HG03460 (cell line): ENCODE measurements at regions not wholly inside any gene's neighbourhood (a gene's known extent, or its start where the extent isn't known, plus 50 kb on each side); places are given as distances from the start of the nearest gene placed in this dataset.

Source experiments
- ATAC-seq: cut with Tn5 transposase; IDR thresholded peaks from one replicate; pipeline ENCODE4 v1.9.1; 2021; ENCODE audit not compliant: unreplicated experiment

DNA sequence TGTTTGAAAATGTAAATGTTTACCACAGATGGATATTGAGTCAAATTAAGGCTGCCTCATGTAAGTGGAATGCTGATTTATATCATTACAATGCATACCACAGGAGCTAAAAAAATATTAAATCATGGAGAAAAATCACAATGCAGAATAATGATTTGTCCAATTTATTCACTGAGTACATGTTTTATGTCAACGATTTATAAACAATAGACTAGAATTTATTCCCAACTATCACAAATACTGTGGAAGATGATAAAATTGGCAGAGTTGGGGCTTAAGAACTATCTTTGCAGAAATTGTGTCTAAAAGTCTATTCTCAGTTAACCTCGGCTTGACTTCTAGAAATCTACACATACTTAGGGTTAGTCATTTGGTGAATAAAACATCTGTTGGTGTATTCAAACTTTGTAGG is 472.1 kb upstream of the MARCKS start:
- no peak for ATAC-seq

DNA sequence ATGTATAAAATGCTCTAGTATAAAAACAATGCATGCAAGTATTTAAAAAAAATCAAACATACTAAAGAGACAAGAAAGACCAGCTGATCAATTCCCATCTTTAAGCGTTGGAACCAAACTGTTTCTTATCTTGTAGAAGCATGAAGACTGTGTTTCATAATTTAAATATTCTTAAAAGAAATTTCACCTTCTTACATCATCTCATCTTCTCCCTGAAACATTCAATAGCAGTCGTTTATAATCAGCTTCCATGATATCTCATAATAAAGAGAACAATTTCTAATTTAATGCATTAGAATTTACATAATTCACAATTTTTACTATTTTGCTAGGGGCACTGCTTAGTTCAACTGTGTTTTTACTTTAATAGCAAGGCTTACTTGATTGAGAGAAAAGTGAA is 468.1 kb upstream of the MARCKS start:
- no peak for ATAC-seq

DNA sequence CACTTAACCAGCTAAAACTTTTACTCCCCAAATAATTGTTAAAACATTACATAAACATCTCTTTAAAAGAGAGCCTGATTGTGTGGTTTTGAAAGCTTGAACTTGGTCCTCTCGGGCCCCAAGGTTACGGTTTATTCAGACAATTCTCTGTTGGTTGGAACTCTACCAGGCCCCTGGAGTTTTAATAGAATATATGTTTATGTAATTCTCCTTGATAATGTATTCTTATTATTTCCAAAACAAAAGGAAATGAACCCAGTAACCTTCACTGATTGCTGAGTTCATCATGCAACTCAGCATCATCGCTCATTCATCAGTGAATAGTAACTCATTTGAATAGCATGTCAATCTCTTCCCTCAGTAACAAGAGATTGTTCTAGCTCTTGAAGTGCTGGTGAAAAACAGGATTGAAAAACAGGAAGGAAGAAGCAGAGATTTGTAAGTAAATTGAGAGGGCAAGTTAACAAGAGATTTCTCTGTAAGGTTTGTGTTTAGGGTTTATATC is 464.5 kb upstream of the MARCKS start:
- ATAC-seq: no peak

DNA sequence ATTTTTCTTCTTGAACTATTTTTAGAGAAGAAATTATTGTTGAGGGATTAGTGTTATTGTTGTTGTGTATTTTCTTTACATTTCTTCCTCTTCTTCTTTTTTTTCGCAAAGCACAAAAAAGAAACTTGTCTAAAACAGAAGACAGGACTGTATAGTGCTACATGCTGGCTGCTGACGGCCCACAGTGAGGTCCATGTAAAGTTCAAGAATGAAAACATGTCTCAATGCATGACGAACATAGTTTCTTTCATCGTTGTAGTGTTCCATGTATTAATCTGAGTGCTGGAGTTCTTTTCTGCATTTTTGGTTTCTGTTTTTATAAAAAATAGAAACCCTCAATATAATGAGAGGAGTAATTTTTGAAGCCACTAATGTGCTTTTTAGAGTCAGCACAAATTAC is 462.9 kb upstream of the MARCKS start:
- ATAC-seq: no peak

DNA sequence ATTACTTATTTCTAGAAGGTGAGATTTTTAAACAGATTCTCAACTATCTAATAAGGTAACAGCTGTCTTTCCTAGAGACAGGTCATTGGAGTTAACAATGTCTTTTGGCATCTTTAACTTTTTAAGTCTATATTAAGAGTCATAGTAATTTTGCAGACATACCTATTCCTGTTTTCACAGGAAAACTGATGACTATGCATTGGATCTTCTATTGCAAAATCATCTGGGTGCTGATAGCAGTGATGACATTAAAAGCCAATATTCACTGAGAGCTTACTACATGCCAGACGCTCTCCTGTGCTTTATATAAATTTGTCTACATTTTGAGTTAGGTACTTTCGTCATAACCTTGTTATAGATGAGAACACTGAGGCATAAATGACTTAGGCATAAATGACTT is 462.4 kb upstream of the MARCKS start:
- no peak for ATAC-seq

DNA sequence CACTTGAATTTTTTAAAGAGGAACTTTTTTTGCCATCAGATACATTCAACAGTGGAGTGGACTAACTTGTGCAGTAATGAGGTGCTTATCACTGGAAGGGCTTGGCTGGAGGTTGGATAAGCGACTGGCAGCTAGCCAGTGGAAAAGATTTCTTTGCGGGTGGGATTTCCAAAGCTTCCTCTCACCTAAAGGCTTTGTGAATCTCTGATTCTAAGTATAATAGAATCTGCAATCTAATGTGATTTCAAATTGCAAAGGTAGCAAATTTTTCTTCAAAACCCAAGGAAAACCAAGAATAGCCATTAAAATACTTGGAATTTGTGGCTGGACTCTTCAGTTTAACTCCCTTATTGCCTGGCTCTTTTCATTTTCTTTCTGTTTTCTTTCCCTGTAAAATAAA is 460.4 kb upstream of the MARCKS start:
- no peak for ATAC-seq

DNA sequence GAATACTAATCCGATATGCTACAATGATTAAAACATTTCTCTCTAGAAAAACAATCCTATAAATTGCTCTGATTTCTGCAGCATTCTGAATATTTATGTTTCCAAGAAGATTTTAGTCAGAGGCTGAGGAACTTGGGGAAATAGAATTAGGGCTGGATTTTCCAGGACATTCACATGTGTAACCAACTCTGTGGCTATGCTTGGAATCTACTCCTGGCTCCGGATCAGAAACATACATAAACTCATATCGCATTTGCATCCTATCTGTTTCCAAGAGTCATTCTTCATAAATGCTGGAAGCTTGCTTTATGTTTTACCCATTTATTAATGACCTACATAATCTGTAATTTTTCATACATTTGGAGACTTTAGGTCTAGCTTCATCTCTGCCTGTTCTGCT is 459.9 kb upstream of the MARCKS start:
- no peak for ATAC-seq

DNA sequence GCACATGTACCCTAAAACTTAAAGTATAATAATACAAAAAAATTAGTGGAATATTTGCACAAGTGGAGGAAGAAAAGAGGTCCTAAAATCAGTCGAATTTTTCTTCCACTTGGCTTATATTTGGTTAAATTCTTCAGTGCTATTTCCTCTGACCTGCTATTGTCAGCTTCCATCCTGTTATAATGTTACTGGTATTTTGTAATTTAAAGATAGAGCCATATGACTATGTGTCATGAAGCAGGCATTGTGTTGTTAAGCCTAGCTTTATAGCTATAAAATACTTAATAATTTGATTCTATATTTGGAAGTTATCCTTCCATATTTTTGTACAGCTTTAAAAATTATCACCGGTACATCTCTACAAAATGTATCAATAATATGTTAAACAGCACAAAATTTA is 455.9 kb upstream of the MARCKS start:
- ATAC-seq: no peak

DNA sequence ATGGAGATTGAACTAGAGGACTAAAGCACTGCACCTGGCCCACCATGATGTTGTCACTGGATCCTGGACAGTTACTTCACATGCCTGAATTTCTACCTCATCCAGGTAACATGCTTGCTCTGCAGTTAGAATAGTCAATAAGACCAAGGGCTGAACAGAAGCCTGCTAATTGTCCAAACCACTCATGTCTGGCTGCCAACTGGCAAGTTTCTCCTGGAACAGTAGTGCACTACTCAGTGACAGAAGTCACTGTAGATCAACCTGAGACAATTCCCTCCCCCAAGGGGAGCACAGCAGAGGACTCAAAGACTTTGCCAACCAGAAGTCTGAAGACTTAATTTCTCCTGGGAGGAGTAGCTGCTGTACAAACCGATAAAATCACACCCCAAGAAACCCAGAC is 454.6 kb upstream of the MARCKS start:
- no peak for ATAC-seq

DNA sequence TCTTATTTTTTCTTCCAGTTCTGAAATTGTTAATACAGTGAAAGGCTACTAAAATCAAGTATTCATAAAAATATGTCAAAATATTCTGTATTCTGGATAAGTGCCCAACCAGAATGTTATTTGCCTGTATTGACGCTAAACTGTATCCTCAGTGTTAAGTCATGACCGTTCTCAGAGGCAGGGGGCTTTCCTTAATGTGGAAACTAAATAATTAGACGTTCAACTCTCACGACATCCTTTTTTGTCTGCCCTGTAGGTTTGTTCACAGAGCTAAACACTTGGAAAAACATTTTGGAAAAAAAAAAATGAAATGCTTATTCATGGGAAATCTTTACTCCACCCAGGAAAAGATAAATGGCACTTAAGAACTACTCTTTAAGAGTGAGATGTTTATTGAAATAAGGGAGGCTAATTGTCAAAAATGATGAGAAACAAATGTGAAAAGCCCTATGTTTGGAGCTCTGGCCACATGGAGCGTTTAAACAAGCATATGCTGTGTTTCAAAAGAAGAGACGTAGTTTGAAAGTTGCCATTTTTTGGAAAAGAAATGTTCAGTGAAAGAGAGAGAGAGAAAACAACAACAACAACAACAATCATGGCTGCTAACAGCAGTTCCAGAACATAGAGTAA is 453.1 kb upstream of the MARCKS start:
- no peak for ATAC-seq

DNA sequence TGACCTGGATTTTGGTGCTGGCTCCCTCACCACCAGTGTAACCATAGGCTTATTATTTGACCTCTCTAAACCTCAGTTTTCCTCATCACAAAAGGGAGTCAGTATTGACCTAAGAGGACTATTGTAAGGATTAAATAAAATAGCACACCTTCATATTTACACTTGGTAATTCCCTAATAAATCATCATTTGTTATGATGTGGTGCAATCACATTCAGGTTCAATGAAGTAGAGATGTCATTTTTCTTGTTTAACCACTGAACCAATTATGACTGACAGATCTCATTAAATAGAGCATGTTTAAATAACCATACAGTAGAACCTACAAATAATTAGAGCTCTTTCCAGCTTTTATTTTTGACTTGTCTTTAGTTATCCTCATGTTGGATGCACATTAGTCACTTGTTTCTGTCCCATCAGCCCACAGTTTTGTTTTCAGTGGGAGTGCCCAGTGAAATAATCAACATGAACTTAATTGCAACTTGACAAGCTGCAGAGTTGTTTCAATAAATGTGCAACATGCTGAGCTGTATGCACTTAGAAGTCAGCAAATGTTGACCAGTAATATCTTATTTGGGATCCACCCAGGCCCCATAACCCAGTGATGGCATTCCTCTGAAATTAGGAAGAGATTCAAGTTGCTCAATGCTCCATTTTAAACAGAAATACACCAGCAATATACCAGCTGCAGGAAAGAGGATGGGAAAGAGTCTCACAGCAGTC is 451.7 kb upstream of the MARCKS start:
- no peak for ATAC-seq

DNA sequence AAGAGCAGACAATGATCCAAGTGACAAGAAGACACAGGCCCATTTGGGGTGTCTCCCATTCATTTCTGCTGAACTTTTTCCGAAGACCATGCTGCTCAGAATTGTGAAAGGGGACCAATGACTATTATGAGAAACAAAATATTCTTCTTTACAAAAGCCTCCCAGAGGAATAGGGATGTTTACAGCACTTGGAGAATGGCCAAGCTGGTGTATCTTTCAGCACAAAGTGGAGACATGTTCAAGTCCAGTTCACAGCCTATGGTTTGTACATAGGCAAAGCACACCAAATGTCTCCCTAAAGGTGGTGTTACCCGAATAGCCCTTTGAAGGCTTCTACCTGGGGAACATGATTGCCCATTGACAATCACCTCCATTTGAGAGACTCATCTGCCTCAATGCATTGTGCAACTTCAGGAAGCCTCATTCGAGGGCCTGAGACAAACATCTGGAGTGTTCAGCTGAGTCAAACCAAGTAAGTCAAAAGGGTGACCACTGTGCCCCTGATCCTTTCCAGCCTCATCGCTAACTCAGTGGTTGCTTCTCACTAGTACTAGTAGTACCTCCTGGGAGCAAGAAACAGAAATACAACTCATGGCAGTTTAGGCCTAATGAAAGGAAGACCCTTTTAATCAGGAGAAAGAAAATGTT is 451.0 kb upstream of the MARCKS start:
- no peak for ATAC-seq

DNA sequence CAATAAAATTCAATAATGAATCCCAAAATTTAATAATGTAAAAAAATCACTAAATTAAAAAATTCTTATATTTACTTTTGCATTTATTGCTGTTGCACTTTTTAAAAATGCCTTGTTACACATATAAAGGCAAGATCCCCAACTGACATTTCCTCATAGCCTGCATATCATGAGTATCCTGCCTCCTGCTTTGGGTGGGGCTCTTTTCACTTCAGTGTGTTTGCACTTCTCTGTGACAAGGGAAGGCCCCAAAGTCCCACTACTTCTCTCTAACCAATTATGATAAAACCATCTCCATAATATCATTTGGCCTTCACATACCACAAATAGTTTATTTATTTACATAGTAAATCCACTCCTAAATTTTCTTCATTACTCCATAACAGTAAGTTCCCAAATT is 446.1 kb upstream of the MARCKS start:
- ATAC-seq: no peak

DNA sequence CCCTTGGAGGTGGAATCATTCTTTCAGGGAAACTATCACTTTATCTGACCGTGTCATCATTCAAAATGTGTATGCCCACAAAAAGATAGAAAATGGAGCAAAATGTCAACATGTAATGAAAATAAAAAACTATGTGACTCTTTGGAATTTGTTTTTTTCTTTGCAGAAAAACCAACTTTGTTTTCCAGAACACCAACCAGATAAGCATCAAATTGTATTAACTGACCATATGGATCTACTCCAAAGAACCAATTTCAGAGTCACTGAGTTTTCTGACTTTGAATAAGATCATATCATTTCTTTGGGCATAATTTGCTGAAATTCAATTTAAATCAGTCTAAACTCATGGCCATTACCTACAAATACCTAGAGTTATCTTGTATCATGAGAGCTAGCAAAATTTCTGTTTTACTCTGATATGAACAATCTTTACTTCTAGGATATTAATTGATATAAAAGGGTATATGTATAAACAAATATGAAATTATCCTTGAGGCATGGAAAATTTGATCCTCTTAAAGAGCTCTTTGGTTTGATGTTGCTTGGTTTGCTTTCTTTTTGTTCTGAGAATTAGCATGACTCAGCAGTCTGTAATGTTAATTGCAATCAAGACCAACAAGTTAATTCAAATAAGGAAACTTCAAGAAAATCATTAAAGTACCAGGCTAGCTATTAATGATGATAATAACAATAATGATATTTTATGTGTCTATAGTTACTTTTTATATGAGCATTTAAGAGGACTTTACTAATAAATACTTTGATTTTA is 444.4 kb upstream of the MARCKS start:
- no peak for ATAC-seq

DNA sequence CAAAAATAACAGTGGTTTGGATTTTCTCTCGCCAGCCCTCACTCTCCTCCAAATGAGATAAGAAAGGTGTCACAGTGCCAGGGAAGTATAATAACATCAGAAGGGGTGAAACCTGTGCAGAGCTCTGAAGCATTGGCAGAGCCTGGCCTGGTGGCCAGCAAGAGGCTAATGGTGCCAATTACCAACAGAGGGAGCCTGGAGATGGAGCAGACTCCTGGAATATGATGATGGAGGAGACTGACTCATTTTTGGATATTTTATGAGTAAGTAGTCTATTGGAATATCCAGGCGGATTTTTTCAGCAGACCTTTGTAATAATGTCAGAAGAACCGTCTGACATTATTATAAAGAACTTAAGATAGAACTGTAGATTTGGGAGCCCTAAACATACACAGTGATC is 442.6 kb upstream of the MARCKS start:
- no peak for ATAC-seq

DNA sequence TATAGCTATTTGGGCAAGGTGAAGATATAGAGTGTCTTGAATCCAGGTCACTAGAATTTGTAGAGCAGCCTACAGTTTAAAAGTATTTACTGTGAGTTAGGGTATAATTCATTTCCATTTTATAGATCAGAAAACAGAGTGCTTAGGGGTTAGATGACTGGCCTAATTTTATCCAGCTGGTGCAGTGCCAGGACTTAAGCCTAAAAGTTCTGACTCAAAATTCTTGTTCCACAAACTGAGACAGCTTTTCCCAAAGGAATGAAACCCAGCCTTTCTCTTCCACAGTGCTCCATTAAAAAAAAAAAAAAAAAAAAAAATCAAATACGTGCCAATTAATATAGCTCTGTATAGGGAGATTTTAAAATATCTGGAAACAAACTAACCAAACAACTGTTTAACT is 441.0 kb upstream of the MARCKS start:
- no peak for ATAC-seq

DNA sequence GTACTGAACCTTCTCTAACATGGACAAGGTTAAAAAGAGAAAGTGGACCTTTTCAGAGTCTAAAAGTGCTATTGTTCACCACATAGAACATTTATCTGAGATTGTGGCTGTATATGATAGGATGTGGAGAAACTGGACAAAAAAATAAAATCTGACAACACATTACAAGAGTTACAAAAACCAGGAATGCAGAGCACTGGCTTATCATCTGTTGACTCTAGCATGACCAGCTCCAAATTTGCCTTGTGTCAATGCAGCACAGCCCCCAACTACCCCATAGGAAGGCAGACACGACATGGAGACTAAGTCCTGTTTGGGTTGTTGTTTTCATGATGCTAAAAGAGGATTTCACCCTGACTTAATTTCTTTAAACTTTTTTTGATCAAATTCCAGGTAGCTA is 436.9 kb upstream of the MARCKS start:
- no peak for ATAC-seq

DNA sequence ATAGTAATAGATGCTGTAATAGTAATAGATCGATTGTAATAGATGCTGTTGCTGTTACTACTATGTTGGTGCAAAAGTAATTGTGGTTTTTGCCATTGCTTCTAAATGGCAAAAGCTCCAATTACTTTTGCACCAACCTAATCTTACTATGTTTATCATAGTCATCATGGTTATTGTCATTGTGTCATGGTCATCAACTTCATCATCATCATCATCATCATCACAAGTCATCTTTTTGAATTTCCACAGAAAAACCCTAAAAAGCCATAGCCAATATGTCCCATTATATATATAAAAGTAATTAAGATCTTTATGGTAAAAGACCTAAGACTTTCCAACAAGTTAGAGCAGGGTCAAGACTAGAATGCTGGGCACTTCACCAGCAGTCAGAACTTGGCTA is 435.1 kb upstream of the MARCKS start:
- ATAC-seq: no peak

DNA sequence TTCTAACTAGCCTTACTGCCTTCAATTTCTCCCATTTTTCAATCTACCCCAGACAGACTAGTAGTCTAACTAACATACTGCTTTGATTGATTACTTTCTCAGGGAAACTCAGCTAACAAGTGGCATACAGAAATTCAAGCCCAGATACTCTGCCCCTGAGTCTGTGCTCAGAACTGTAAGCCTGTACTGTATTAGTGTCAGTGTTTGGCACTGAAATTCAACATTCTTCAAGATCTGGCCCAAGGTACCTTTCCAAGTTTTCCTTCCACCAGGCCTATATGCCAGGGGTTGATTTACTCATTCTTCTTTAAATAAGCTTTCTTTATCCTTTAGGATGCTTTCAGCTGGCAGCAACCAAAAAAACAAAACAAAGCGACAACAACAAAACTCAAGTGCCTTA is 433.2 kb upstream of the MARCKS start:
- ATAC-seq: no peak

DNA sequence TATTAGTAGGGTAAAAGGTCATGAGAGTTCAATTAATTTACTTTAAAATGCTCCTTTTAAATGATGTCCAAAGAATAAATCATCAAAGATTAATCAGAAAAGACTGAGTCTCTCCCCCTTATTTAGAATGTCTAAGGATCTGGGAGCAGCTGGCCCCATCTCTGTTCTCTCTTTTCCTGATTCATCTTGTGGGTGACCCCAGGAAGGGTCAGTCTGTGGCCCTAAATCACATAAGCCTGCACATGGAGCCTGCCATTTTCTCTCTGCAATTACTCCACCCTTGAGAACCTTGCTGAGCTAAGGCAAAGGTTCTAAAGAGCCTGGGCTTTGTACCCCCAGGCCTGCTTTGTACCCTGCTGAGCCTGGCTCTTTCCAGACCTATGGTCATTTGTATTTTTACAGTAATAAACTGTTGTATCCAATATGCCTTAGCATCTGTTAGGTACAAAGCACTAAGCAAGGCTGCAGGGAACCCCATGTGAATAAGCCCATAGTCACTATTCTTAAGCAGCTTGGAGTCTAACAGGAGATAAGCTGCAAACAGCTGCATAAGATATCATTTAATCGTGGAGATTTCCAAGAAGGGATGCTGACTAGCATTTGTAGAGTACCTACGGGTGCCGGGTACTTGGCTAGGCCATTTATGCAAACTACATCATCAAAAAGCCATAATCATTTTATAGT is 431.0 kb upstream of the MARCKS start:
- no peak for ATAC-seq

DNA sequence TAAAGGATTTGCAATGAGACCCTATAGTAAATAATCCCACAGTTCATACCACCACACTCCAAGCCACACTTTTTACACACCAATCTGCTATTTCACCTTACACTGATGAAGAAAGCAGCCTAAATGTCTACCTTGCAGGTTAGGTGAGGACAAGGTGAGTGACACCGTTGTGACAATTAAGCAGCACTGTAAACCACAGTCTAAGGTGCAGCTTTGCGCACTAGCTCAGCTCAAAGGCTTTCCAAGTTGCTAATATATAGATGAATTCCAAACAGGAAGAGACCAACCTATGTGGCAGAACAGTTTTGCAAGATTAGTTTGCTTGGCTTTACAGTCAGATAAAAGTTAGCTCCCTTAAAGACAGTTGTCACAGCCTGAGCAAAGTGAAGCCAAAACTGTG is 429.5 kb upstream of the MARCKS start:
- no peak for ATAC-seq
